Stimulated activated CD8-positive, alpha-beta memory T cell treated with anti-CD3 and anti-CD28 coated beads, Interleukin-7, amount 100 ng/mL, for 24 hours (primary cell): ENCODE measurements at regions not wholly inside any gene's neighbourhood (a gene's known extent, or its start where the extent isn't known, plus 50 kb on each side); places are given as distances from the start of the nearest gene placed in this dataset.

Experiments used
- DNase-seq: peaks from one replicate; pipeline ENCODE4 v3.0.0-alpha.2; 2020; ENCODE audit warnings: low read depth

DNA sequence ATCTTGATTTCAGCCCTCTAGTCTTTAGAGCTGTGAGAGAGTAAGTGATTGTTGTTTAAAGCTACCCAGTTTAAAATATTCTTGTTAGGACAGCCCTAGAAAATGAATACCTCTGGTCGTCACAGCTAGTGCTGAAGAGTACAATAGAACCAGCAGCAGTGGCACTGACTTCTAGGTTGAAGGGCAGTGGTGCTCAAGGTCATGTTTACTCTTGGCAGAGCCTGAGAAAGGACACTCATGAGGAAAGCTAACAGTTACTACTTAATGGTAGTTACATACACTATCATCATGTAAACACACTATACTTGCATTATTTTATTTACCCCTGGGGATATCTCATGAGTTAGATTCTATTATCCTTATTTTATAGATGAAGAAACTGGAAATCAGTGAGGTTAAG lies 323.0 kb downstream of the SH2D4B start:
- no peak for DNase-seq

GRCh38 chr10:80861882-80862281 lies 324.2 kb downstream of the SH2D4B start:
- no peak for DNase-seq

GRCh38 chr10:80870282-80870681 lies 332.6 kb downstream of the SH2D4B start:
- DNase-seq, result no peak

- no peak for DNase-seq
Observed at GRCh38 chr10:80871083-80871482, 333.4 kb downstream of the SH2D4B start.

DNA sequence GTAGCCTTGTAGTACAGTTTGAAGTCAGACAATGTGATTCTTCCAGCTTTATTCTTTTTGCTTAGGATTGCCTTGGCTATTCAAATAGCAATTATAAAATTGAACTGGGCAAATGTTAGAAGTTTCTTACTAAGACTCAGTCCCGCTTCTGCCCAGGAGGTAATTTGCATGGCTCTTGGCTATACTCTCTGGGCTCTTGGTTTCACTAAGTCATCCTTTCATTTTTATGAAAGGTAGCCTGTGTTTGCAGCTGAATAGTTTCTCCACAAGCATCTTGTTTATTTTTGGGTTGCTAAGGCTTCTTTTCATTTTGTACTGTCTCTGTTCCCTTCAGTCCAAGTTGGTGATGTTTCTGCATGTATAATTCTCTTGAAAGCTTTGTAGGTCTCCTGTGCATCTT lies 340.6 kb downstream of the SH2D4B start:
- no peak for DNase-seq

DNA sequence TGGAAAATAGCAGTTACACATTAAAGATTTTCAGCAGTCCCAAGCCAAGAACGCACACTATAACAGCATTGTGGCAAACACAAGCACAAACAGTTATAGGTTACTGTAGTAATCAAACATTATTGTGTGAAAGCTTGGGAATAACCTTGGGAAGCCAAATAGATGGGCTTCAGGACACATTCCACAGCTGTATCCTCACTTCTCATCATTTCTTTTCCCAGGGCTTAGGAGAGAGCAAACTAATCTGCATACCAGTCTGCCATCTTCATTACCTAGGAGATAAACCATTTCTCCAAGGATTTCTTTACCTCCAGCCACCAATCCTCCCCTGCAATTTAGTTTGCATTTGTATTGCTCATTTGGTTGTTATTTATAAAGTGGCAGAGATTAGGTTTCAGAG lies 352.4 kb downstream of the SH2D4B start:
- no peak for DNase-seq

DNA sequence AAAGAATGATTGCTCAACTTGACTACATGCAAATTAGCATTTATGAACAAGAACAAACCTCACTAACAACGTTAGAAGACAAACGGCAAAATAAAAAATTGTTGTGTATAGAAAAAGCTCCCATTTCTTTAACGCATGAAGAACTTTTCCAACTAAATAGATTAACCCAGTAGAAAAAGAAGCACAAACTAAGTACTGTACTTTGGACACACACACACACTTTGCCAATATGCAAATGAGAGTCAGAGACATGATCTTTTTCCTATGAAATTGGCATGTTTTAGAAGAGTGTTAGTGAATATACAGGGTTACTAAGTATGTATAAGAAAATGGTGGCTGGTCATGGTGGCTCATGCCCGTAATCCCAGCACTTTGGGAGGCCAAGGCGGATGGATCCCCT lies 355.6 kb downstream of the SH2D4B start:
- no peak for DNase-seq

GRCh38 chr10:80894311-80894791 lies 356.6 kb downstream of the SH2D4B start:
- no peak for DNase-seq

GRCh38 chr10:80894797-80895467 lies 357.2 kb downstream of the SH2D4B start:
- DNase-seq, result no peak

- no peak for DNase-seq
Observed at GRCh38 chr10:80896076-80896475, 358.4 kb downstream of the SH2D4B start.

GRCh38 chr10:80896959-80897358 lies 359.3 kb downstream of the SH2D4B start:
- no peak for DNase-seq

GRCh38 chr10:80900661-80901060 lies 363.0 kb downstream of the SH2D4B start:
- no peak for DNase-seq

- DNase-seq, result no peak
Observed at GRCh38 chr10:80908611-80909010, 370.9 kb downstream of the SH2D4B start.

DNA sequence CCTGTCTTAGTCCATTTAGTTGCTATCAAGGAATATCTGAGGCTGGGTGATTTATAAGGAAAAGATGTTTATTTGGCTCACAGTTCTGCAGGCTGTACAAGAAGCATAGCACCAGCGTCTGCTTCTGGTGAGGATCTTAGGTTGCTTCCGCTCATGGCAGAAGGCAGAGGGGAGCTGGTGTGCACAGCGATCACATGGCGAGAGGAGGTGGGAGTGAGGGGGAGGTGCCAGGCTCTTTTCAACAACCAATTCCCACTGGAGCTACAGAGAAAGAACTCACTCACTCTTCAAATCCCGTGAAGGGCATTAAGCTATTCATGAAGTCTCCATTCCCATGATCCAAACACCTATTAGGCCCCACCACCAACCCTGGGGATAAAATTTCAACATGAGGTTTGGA lies 371.6 kb downstream of the SH2D4B start:
- DNase-seq, result no peak

- no peak for DNase-seq
Observed at GRCh38 chr10:80917636-80918035, 379.9 kb downstream of the SH2D4B start.

DNA sequence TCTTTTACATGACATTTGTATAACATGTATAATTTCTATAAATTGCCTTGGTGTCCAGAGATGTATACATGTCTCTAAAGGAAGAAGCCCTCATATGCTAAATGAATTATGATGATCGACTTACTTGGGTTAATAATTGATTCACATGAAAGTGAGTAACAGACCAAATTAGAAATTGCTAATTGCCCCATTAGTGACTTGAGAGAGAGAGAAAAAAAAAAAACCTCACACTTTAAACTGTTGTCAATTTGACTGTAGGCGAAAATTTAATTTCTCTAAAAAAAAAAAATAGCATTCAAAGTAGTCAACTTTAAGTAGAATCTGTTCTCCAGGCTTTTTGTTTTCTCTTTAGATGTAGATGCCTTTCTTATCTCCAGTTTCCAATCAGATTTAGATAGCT lies 383.3 kb downstream of the SH2D4B start:
- DNase-seq, result no peak

DNA sequence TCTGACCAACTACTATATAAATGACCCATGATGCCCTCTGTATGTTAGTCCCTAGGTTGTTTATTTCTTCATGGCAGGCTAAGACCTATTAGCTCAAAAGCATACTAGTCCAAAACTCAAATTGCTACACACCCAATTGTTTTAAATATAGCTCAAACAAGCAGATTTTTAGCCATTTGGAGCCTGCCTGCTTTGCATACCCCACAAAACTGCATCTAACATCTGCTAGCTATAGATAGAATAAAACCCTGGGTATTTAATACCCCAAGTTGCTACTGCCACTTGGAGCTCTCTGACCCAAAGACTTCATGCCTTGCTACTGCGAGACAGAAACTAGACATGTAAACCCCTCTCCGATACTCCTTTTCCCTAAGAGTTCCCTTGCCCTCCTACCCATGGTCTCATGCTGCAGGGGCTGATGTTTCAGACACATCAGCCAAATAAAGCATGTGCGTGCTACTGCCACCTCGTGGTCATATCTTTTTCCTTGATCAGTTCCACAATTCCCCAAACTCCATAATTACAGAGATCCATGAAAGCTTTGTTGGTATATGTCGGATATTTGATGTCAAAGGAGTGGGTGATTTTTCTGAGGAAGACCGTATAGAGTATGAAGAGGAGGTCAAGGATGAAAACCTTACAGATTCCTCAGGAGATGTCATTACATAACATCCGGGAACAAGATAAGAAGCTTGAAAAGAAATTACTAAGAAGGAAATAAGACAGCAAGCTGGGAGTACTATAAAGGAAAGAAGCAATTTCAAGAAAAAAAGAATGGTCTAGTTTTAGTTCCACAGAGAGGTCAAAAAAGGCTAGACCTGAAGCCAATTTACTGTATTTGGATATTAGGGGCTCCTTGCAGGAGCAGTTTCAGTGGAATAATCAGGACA lies 386.6 kb downstream of the SH2D4B start:
- DNase-seq, result no peak

DNA sequence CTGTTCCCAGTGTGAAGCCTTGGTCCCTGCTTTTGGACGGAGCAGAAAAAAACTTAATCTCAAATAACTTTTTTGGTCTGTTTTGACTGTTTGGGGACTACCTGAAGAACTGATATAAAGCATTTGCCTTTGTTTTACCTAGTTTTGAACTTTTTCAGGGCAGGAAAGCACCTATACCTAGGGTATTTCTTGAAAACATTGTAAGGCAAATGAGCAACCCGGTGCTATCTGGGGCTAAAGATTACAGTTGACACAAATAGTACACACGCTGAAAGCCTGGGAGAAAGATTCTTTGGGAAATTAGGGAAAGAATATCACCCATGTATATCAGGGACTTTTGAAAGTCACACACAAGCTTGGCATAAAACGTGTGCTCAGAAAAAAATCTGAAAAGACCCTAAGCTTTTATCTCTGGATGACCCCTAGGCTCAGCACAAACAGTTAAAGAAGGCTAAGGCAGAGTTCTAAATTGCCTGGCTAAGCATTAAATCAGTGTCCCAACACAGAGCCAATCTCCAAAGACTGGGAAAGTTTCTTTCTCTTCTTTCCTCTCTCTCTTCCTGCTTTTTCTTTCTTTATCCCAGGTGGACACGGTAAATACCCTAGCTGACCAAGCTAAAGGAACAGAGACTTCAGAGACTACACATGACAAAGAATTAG lies 389.8 kb downstream of the SH2D4B start:
- no peak for DNase-seq

DNA sequence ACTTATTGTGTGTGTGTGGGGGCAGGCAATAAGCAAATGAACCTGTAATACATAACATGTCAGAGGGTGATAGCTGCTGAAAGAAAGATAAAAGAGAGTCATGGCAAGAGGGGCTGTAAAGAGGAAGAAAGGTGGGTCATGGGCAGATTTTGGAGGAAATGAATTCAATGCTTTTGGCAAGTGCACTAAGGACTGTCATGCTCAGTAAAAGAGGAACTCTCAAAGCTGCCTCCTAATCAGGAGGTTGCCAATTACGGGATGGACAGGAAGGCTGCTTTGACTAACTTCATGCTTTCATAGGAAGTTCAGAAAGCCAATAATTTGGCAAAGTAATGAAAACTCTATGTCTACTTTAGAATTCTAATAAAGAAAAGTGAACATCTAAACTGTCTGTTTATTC lies 401.2 kb downstream of the SH2D4B start:
- no peak for DNase-seq

DNA sequence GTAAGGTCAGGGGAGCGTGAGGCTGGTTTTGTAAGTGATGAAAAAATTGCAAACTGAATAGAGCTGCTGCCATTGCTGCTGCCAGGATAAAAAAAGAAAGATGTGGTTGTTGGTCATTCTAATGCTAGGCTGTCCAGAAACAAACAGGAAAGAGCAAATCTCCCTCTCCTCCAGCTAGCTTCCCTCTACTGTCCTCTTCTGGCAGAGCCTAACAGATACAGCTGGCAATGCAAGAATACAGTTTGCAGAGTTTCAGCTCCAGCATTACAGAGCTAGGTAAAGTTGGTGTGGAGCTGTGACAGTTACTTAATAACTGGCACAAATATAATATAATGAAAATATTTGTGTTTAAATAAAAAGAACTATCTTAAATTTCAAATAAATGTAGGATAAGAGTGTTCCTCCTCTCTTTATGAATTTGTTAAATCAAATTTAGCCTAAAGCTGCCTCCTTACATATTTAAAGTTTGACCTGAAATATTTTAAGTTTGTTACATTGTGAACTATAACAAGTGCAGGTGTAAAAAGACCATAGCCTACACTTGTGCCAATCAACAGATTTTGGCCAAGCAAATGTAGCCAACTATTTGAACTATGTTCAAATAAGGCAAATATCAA lies 407.7 kb downstream of the SH2D4B start:
- no peak for DNase-seq

GRCh38 chr10:80946073-80946472 lies 408.4 kb downstream of the SH2D4B start:
- DNase-seq, result no peak

DNA sequence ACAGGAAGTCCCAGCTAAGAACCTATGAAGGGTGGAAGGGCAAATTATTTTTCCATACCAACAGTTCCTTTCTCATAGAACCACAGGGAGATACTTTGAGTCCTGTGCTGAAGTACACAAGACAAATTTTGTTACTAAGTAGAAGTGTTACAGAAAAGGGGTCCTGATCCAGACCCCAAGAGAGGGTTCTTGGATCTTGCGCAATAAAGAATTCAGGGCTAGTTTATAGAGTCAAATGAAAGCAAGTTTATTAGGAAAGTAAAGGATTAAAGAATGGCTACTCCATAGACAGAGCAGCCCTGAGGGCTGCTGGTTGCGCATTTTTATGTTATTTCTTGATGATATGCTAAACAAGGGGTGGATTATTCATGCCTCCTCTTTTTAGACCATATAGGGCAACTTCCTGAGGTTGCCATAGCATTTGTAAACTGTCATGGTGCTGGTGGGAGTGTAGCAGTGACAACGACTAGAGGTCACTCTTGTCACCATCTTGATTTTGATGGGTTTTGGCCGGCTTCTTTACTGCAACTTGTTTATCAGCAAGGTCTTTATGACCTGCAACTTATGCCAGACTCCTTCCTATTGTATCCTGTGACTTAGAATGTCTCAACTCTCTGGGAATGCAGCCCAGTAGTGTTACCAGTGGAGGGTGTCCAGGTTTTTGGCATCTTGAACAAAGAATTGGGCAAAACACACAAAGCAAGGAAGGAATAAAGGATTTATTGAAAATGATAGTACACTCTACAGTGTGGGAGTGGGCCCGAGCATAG lies 409.4 kb downstream of the SH2D4B start:
- DNase-seq, result no peak
